H9 (cell line): ENCODE measurements at regions not wholly inside any gene's neighbourhood (a gene's known extent, or its start where the extent isn't known, plus 50 kb on each side); places are given as distances from the start of the nearest gene placed in this dataset.

Experiments
- DNase-seq: peaks from one replicate; pipeline ENCODE4 v3.0.0-alpha.2; 2017
- H2AFZ ChIP-seq: one replicate; pipeline ENCODE4 v1.6.1; 2013; ENCODE audit warnings: mild to moderate bottlenecking, low read length, control low read depth, moderate library complexity
- H2AK5ac ChIP-seq: 2 replicates; pipeline ENCODE4 v1.6.1; 2013; ENCODE audit warnings: low read length, control low read depth, mixed read lengths; ENCODE audit not compliant: insufficient read length
- H2BK120ac ChIP-seq: one replicate; pipeline ENCODE4 v1.6.1; 2013; ENCODE audit warnings: low read depth, mild to moderate bottlenecking, low read length, control low read depth, inconsistent platforms; ENCODE audit not compliant: poor library complexity, severe bottlenecking
- H2BK12ac ChIP-seq: 2 replicates; pipeline ENCODE4 v1.6.1; 2013; ENCODE audit warnings: low read length, control low read depth, mixed read lengths, low read depth; ENCODE audit not compliant: insufficient read length
- H2BK15ac ChIP-seq: 2 replicates; pipeline ENCODE4 v1.6.1; 2013; ENCODE audit warnings: low read depth, low read length, control low read depth
- H2BK20ac ChIP-seq: one replicate; pipeline ENCODE4 v1.6.1; 2013; ENCODE audit warnings: low read depth, mild to moderate bottlenecking, low read length, control low read depth, inconsistent platforms; ENCODE audit not compliant: poor library complexity, severe bottlenecking
- H2BK5ac ChIP-seq: 2 replicates; pipeline ENCODE4 v1.6.1; 2013; ENCODE audit warnings: low read length, control low read depth, mixed read lengths; ENCODE audit not compliant: insufficient read length
- H3K14ac ChIP-seq: 2 replicates; pipeline ENCODE4 v1.6.1; 2013; ENCODE audit warnings: low read length, control low read depth; ENCODE audit not compliant: insufficient read depth
- H3K18ac ChIP-seq: 2 replicates; pipeline ENCODE4 v1.6.1; 2013; ENCODE audit warnings: low read depth, mild to moderate bottlenecking, mixed read lengths, low read length, control low read depth; ENCODE audit not compliant: insufficient read length
- H3K23ac ChIP-seq: 2 replicates; pipeline ENCODE4 v1.6.1; 2013; ENCODE audit warnings: low read length, control low read depth, mixed read lengths, low read depth; ENCODE audit not compliant: insufficient read length
- H3K23me2 ChIP-seq: 2 replicates; pipeline ENCODE4 v1.6.1; 2013; ENCODE audit warnings: low read depth, mild to moderate bottlenecking, mixed read lengths, low read length, control low read depth; ENCODE audit not compliant: insufficient read length, poor library complexity, severe bottlenecking
- H3K27ac ChIP-seq: 2 replicates; pipeline ENCODE4 v1.5.1; 2013; ENCODE audit warnings: low read length, control low read depth, mixed read lengths, low read depth; ENCODE audit not compliant: insufficient read length
- H3K27me3 ChIP-seq: 2 replicates; pipeline ENCODE4 v1.6.1; 2013; ENCODE audit warnings: low read length, control low read depth, inconsistent platforms; ENCODE audit not compliant: insufficient read depth
- H3K4ac ChIP-seq: 2 replicates; pipeline ENCODE4 v1.6.1; 2013; ENCODE audit warnings: low read depth, mild to moderate bottlenecking, control low read depth, inconsistent platforms, low read length, moderate library complexity
- H3K4me1 ChIP-seq: 2 replicates; pipeline ENCODE4 v1.6.1; 2013; ENCODE audit warnings: low read length, control low read depth, inconsistent platforms; ENCODE audit not compliant: insufficient read depth
- H3K4me2 ChIP-seq: 2 replicates; pipeline ENCODE4 v1.6.1; 2013; ENCODE audit warnings: low read length, control low read depth, mixed read lengths; ENCODE audit not compliant: insufficient read length, insufficient read depth
- H3K56ac ChIP-seq: 2 replicates; pipeline ENCODE4 v1.6.1; 2013; ENCODE audit warnings: low read depth, mild to moderate bottlenecking, mixed read lengths, low read length, control low read depth; ENCODE audit not compliant: insufficient read length
- H3K79me1 ChIP-seq: 2 replicates; pipeline ENCODE4 v1.6.1; 2013; ENCODE audit warnings: low read depth, mild to moderate bottlenecking, moderate library complexity, low read length, control low read depth, inconsistent platforms; ENCODE audit not compliant: insufficient read depth, poor library complexity, severe bottlenecking
- H3K79me2 ChIP-seq: 2 replicates; pipeline ENCODE4 v1.6.1; 2013; ENCODE audit warnings: low read length, control low read depth, inconsistent platforms; ENCODE audit not compliant: insufficient read depth
- H3K9ac ChIP-seq: 2 replicates; pipeline ENCODE4 v1.6.1; 2013; ENCODE audit warnings: low read length, control low read depth, mixed read lengths; ENCODE audit not compliant: insufficient read length; ENCODE audit errors: extremely low read depth
- H3K9me3 ChIP-seq: one replicate; pipeline ENCODE4 v1.6.1; 2013; ENCODE audit warnings: low read depth, low read length, inconsistent platforms; ENCODE audit not compliant: control insufficient read depth
- H3T11ph ChIP-seq: one replicate; pipeline ENCODE4 v1.6.1; 2013; ENCODE audit warnings: mild to moderate bottlenecking, low read length, control low read depth, inconsistent platforms
- H4K20me1 ChIP-seq: one replicate; pipeline ENCODE4 v1.6.1; 2013; ENCODE audit not compliant: control insufficient read depth, insufficient read length, insufficient read depth
- H4K5ac ChIP-seq: 2 replicates; pipeline ENCODE4 v1.6.1; 2013; ENCODE audit warnings: low read depth, mild to moderate bottlenecking, mixed read lengths, low read length, control low read depth; ENCODE audit not compliant: insufficient read length
- H4K8ac ChIP-seq: replicated peaks from 2 replicates; pipeline ENCODE4 v1.6.1; 2013; ENCODE audit warnings: low read length, control low read depth, mixed read lengths, low read depth; ENCODE audit not compliant: insufficient read length
- H4K91ac ChIP-seq: 2 replicates; pipeline ENCODE4 v1.6.1; 2013; ENCODE audit warnings: low read depth, mild to moderate bottlenecking, moderate library complexity, mixed read lengths, low read length, control low read depth; ENCODE audit not compliant: insufficient read length
- H3K27ac Mint-ChIP-seq, 3 experiments: 2 replicates in 2 of 3; 3 replicates in 1 of 3; pipeline ENCODE4 v1.8.0; 2020 to 2021; ENCODE audit warnings: mixed read lengths in 3 of 3, mild to moderate bottlenecking in 1 of 3, moderate library complexity in 1 of 3
- H3K27me3 Mint-ChIP-seq: 2 replicates; pipeline ENCODE4 v1.8.0; 2021; ENCODE audit warnings: low read depth, mild to moderate bottlenecking, moderate library complexity, mixed read lengths
- H3K36me3 Mint-ChIP-seq, 3 experiments: 2 replicates in 2 of 3; 3 replicates in 1 of 3; pipeline ENCODE4 v1.8.0; 2020 to 2021; ENCODE audit warnings: low read depth in 3 of 3, mixed read lengths in 3 of 3; ENCODE audit not compliant: insufficient read depth in 1 of 3
- H3K4me1 Mint-ChIP-seq, 2 experiments: 2 replicates each; pipeline ENCODE4 v1.8.0; 2020; ENCODE audit warnings: mixed read lengths in 2 of 2
- H3K4me3 Mint-ChIP-seq, 2 experiments: 2 replicates in 1 of 2; 3 replicates in 1 of 2; pipeline ENCODE4 v1.8.0; 2020 to 2021; ENCODE audit warnings: mild to moderate bottlenecking in 2 of 2, mixed read lengths in 2 of 2, moderate library complexity in 1 of 2
- H3K9me3 Mint-ChIP-seq, 2 experiments: 2 replicates in 1 of 2; 3 replicates in 1 of 2; pipeline ENCODE4 v1.8.0; 2020; ENCODE audit warnings: mild to moderate bottlenecking in 2 of 2, mixed read lengths in 2 of 2, moderate library complexity in 1 of 2
- CTCF ChIP-seq: fragments of 200-600 bp; sonication (generic); conservative IDR thresholded peaks from 3 replicates; pipeline ENCODE4 v1.8.0; 2021; ENCODE audit warnings: antibody characterized with exemption, mild to moderate bottlenecking
- WGBS: extraction: QIAGEN DNeasy Blood & Tissue Kit; methylation state at CpG from one replicate; pipeline ENCODE4 v1.1.7; 2013; ENCODE audit warnings: missing lambda C conversion rate, low lambda C conversion rate, mixed read lengths; ENCODE audit not compliant: insufficient read length; ENCODE audit errors: extremely low coverage; 5-methylcytosine and 5-hydroxymethylcytosine counted together

DNA sequence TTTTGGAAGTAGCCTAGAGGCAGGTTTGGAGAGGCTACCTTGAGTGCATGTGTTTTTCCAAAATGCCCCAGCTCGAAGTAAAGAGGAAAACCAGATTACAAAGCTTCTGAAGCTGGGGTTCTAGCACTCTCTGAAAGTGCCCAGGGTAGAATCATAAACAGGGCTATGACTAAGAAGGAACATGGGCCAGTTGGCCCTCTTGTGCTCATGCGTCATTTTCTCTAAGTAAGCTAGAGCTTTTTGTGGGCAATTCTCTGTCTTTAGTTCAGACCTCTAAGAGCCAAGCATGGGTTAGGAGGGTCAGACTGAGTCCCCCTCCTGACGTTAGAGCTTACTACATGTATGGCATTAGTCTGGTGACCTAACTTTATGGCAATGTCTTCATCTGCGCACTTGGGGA is 129.5 kb upstream of the UMPS start:
- no peak overlapping the region for H2BK12ac ChIP-seq
- no peak for TF ChIP-seq CTCF

More for the DNA sequence above, 129.5 kb upstream of the UMPS start:
- Histone ChIP-seq H2BK15ac (no peak overlapping the region), H4K20me1 (no peaks in the 10 kb centered on the region), H3T11ph (no peak overlapping the region), H3K9me3 (no peaks in the 10 kb centered on the region), H2BK120ac (no peak overlapping the region), H3K56ac (no peak overlapping the region), H3K9ac (no peak overlapping the region), H2AK5ac (no peak overlapping the region), H4K91ac (no peak overlapping the region), H4K8ac (no peak overlapping the region), H3K23ac (no peak overlapping the region), H4K5ac (no peak overlapping the region), H3K27ac (no peak overlapping the region), H3K18ac (no peak overlapping the region), H2BK5ac (no peak overlapping the region), H3K4me2 (no peak overlapping the region), H3K4ac (no peak overlapping the region), H3K79me2 (no peaks in the 10 kb centered on the region), H3K23me2 (no peaks in the 10 kb centered on the region), H3K14ac (no peak overlapping the region), H3K79me1 (no peaks in the 10 kb centered on the region), H2AFZ (no peak overlapping the region), H3K27me3 (no peaks in the 10 kb centered on the region), H2BK20ac (no peak overlapping the region), H3K4me1 (no peaks in the 10 kb centered on the region)
- Mint-ChIP-seq H3K27ac (no peak overlapping the region), H3K4me1 (peaks cover 8 to 9% of the 10 kb centered on the region in 2 experiments), H3K36me3 (no peaks in the 10 kb centered on the region), H3K9me3 (no peaks in the 10 kb centered on the region), H3K4me3 (no peak overlapping the region), H3K27me3 (no peaks in the 10 kb centered on the region)
- DNase-seq, result no peak
- no CpG with 5 or more reads among the region's 4 CpGs for WGBS
